GM12874 (cell line): ENCODE measurements at regions not wholly inside any gene's neighbourhood (a gene's known extent, or its start where the extent isn't known, plus 50 kb on each side); places are given as distances from the start of the nearest gene placed in this dataset.

ENCODE experiments used
- CTCF ChIP-seq: IDR thresholded peaks from 2 replicates; pipeline ENCODE4 v1.5.1; 2011; ENCODE audit warnings: low read depth, mild to moderate bottlenecking, control low read depth, low read length, moderate library complexity; ENCODE audit not compliant: insufficient read depth

DNA sequence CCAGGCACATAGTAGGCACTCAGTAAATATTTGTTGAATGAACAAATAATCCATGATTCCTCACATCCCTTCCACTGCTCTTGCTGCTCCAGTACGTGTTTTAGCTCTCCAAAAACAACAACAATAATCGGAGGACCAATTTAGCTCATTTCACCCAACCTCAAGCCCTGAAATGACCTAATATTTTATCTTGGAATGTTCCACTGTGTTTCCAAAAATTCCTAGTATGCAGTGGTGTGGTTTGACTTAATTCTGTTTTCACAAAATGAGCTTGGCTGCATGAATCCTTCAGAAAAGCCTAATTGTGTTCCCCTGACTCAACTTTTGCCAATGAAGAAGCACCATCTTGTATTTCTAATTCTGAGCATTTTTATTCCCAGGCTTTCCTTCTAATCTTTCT, 168.0 kb upstream of the PHACTR1 start:
- TF ChIP-seq CTCF, result no peak

GRCh38 chr6:12555267-12555666, 161.3 kb upstream of the PHACTR1 start:
- TF ChIP-seq CTCF, result no peak

DNA sequence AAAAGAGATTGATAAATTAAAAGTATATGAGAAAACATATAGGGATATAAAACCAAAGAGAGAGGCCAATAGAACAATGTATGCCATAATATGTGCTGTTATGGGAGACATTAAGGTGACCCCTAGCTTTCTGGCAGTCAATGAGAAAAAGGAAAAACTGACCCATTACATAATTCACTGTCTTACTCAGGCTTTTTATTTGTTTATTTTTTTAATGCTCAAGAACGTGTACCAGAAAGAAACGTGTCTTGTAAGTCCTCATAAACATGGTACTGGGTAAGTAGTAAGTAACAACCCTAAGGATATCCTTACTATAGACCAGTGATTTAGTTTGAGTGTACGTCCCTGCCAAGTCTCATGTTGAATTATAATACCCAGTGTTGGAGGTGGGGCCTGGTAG, 160.8 kb upstream of the PHACTR1 start:
- no peak for TF ChIP-seq CTCF

GRCh38 chr6:12557765-12558164, 158.8 kb upstream of the PHACTR1 start:
- TF ChIP-seq CTCF, result no peak

DNA sequence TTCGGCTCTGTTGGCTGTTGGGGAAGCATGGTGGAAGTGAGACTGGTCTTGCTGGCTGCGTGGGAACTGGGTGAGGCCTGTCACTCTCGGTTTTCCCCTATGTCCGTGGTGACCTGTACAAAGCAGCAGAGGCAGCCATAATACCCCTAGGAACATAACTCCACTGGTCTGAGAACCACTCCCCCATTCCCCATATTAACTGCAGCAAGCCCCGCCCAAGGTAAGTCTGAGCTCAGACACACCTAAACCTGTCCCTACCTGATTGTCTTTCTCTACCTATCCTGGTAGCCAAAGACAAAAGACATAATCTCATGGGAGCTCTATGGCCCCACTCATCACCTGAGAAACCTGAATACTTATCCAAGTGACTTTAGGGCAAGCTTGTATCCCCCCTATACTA, 156.3 kb upstream of the PHACTR1 start:
- no peak for TF ChIP-seq CTCF

- no peak for TF ChIP-seq CTCF
Measured at GRCh38 chr6:12566618-12567123, 149.9 kb upstream of the PHACTR1 start.

- TF ChIP-seq CTCF, result no peak
Measured at GRCh38 chr6:12567682-12568081, 148.9 kb upstream of the PHACTR1 start.

DNA sequence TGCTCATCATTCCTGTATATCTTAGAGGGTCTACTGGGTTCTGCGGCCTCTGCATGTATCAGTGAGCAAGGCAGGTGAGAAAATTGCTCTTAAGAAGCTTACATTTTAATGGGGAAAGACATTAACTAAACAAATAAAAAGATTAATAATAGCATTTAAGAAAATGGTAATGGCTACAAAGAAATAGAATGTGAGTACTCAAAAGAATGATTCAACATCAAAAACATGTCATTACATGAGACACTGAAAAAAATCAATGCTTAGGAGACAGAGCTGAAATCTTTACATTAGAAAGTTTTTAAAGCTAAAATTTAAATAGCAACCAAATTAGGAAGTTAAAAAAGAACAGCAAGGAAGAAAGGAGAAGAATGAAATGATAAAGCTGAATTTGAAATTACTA, 146.9 kb upstream of the PHACTR1 start:
- no peak for TF ChIP-seq CTCF
